Suppressor macrophage treated with lipopolysaccharide for 1 hour (primary cell): ENCODE measurements at regions not wholly inside any gene's neighbourhood (a gene's known extent, or its start where the extent isn't known, plus 50 kb on each side); places are given as distances from the start of the nearest gene placed in this dataset.
"Not testable (repeated sequence)": the region's sequence is repeated elsewhere in the genome, so short reads cannot be mapped to it uniquely, and the experiment has no call there.

Experiments used
- DNase-seq, 3 donors: peaks; one replicate each; pipeline ENCODE4 v3.0.0-alpha.2; 2020 to 2022

GRCh38 chr5:176748967-176749935 lies 61.1 kb upstream of the UNC5A start:
- no peak for DNase-seq

- DNase-seq = no peak
Measured at GRCh38 chr5:176750144-176750543, 60.2 kb upstream of the UNC5A start.

DNA sequence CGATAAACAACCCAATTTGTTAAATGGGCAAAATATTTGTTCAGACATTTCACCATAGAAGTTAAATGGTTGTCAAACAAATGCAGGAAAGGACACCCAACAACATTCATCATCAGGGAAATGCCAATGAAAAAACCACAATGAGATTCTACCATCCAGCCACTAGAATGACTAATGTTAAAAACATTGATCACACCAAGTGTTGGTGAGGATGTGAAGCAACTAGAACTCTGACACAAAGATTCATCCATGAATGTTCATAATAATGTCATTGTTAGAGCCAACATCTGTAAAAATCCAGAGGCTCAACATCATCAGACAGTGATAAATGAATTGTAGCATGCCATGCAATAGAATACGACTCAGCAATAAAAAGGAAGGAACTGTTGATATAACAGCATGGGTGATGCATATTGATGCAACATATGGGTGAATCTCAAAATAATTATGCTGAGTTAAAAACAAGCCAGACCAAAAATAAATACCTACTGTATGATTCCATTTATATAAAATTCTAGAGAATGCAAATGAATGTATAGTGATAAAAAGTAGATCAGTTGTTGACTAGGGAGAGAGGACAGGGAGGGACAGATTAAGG lies 55.9 kb upstream of the UNC5A start:
- peak in 2 of 3 donors; percentile 26 to 36 for DNase-seq

DNA sequence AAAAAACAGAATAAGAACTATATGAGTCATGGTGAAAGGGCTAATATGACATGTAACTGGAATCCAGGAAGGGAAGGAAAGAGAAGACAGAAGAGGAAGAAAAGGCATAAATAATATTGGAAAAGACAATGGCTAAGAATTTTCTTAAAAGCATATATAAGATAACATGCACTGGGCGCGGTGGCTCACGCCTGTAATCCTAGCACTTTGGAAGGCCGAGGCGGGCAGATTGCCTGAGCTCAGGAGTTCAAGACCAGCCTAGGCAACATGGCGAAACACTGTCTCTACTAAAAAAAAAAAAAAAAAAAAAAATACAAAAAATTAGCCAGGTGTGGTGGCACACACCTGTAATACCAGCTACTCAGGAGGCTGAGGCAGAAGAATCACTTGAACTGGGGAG lies 54.8 kb upstream of the UNC5A start:
- not testable (repeated sequence) for DNase-seq

DNA sequence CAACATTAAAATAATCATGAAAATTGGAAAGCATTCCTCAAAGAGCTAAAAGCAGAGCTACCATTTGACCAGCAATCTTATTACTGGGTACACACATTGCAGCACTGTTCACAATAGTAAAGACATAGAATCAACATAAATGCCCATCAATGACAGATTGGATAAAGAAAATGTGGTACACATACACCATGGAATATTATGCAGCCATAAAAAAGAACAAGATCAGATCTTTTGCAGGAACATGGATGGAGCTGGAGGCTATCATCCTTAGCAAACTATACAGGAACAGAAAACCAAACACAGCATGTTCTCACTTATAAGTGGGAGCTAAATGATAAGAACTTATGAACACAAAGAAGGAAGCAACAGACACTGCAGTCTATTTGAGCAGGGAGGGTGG lies 52.8 kb upstream of the UNC5A start:
- not testable (repeated sequence) for DNase-seq
